ENCODE measurements at regions not wholly inside any gene's neighbourhood (a gene's known extent, or its start where the extent isn't known, plus 50 kb on each side); places are given as distances from the start of the nearest gene placed in this dataset.

DNA sequence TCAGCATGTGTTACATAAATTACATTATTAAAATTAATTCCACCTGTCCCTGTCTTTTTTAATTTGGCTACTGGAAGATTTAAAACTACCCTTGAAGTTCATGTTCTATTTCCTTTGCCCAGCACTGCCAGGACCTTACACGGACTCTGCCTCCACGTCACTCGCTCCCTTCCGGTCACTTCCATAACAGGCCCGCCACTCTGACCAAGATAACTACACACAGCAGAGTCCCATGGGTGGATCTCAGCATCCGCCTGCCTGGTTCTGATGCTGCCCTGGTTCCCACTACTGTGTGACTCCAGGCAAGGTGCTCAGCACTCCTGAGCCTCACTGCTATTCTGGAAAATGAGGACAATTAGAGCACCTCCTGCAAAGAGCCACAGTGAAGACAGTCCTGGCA is 153.3 kb upstream of the ERG start:
- Histone ChIP-seq H3K27me3 (peaks cover 0 to 16% (median 0%) of the 10 kb centered on the region in 9 donors), H3K9me3 (no peaks in the 10 kb centered on the region), H3K36me3 (no peaks in the 10 kb centered on the region), H3K4me3 (no peak overlapping the region), H3K27ac (no peak overlapping the region), H3K4me1 (no peaks in the 10 kb centered on the region)
- 74 to 88% (median 83%) methylated on average over 6 of the region's 6 CpGs for WGBS, 4 donors
- intact Hi-C loops (cut with DNase I): no loop called here
- no peak for TF ChIP-seq POLR2A (IDR thresholded peaks at IDR 0.05)
- TF ChIP-seq CTCF (IDR thresholded peaks at IDR 0.05): no peak
- no peak for ATAC-seq
- DNase-seq: no peak

DNA sequence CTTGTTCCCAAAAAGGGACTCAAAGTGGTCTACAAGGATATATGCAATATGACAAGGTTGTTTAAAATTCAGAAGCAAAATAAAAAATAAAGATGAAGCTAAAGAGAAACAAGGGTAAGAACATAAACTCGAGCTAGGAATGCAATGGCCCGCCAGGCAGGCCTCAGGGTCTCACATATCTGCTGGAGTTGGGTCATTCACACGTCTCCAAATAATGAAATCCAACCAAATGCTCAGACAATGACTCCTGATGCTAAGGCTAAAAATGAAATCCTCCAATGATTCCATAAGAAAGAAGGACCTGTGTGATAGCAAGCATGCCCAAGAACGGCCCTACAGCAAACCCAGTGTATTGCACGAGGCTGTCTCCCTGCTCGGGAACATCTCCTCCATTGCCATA is 153.3 kb upstream of the ETS2 start:
- TF ChIP-seq CTCF (IDR thresholded peaks at IDR 0.05) (no peak), POLR2A (IDR thresholded peaks at IDR 0.05) (no peak)
- Histone ChIP-seq H3K4me3 (no peak overlapping the region), H3K4me1 (no peaks in the 10 kb centered on the region), H3K36me3 (no peaks in the 10 kb centered on the region), H3K9me3 (no peaks in the 10 kb centered on the region), H3K27ac (no peak overlapping the region), H3K27me3 (peaks cover 0 to 13% (median under 1%) of the 10 kb centered on the region in 9 donors)
- 87 to 92% (median 89%) methylated on average over 6 of the region's 6 CpGs for WGBS, 4 donors
- DNase-seq (no peak), ATAC-seq (no peak)
- intact Hi-C loops (cut with DNase I): no loop called here

- Histone ChIP-seq H3K9me3 (no peaks in the 10 kb centered on the region), H3K4me1 (no peaks in the 10 kb centered on the region), H3K27me3 (peaks cover 0 to 26% (median 14%) of the 10 kb centered on the region in 9 donors), H3K27ac (no peak overlapping the region), H3K4me3 (no peak overlapping the region), H3K36me3 (no peaks in the 10 kb centered on the region)
- no peak for DNase-seq
- TF ChIP-seq CTCF (IDR thresholded peaks at IDR 0.05): no peak
- no peak for TF ChIP-seq POLR2A (IDR thresholded peaks at IDR 0.05)
- WGBS, 4 donors: 85 to 94% (median 90%) methylated on average over 1 of the region's 1 CpG
- intact Hi-C loops (cut with DNase I): no loop called here
- no peak for ATAC-seq
Measured at GRCh38 chr21:38654580-38654979, 151.1 kb upstream of the ETS2 start.

- no peak for ATAC-seq
- WGBS, 4 donors: 63 to 80% (median 76%) methylated on average over 4 of the region's 4 CpGs
- H3K27me3 ChIP-seq: peaks cover 11 to 54% (median 32%) of the 10 kb centered on the region in 9 donors
Measured at GRCh38 chr21:38658511-38658910, 147.2 kb upstream of the ETS2 start.

More at GRCh38 chr21:38658511-38658910, 147.2 kb upstream of the ETS2 start:
- H3K36me3 ChIP-seq: no peaks in the 10 kb centered on the region
- H3K4me1 ChIP-seq: peaks cover 0 to 20% (median 4%) of the 10 kb centered on the region in 12 donors
- H3K9me3 ChIP-seq: no peaks in the 10 kb centered on the region
- H3K4me3 ChIP-seq: no peak overlapping the region
- intact Hi-C loops (cut with DNase I): no loop called here
- no peak overlapping the region for H3K27ac ChIP-seq
- DNase-seq: no peak
- TF ChIP-seq POLR2A (IDR thresholded peaks at IDR 0.05) (no peak), CTCF (IDR thresholded peaks at IDR 0.05) (no peak)
